ENCODE measurements at regions not wholly inside any gene's neighbourhood (a gene's known extent, or its start where the extent isn't known, plus 50 kb on each side); places are given as distances from the start of the nearest gene placed in this dataset.

DNA sequence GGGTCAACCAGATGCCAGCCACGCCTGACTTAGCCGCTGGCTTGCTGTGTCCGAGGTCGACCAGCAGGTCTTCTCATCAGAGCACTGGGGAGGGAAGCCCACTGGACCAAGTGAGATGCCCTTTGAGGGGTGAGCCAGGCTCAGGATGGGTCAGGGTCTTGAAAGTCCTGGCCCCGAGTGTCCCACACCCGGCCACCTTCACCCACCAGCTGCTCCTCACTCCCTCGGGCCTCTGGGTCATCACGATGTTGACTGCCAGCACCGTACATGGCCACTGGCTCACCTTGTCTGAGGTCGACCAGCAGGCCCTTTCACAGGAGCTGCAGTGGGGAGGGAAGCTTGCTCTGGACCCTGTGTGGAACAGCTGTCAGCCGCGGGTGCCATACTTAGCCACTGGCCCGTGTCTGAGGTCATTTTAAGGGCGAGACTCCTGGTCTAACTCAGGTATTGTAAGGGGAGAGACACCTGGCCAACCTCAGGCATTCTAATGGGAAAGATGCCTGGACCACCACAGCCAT lies 1361.3 kb downstream of the UQCRFS1 start:
- Histone ChIP-seq H3K4me1 (no peaks in the 10 kb centered on the region), H3K4me3 (no peak overlapping the region), H3K27me3 (no peaks in the 10 kb centered on the region), H3K27ac (no peak overlapping the region), H3K9me3 (peaks cover 0 to 62% (median 4%) of the 10 kb centered on the region in 12 donors), H3K36me3 (no peaks in the 10 kb centered on the region)
- no peak for DNase-seq
- no peak for ATAC-seq
- TF ChIP-seq POLR2A (IDR thresholded peaks at IDR 0.05) = no peak
- no peak for TF ChIP-seq CTCF (IDR thresholded peaks at IDR 0.05)
- intact Hi-C loops (cut with DNase I) = no loop called here
- 86 to 92% (median 87%) methylated on average over 5 to 14 of the region's 14 CpGs; no CpG with 5 or more reads in 1 of the 4 donors for WGBS, 4 donors

- H3K27me3 ChIP-seq = no peaks in the 10 kb centered on the region
- H3K27ac ChIP-seq = no peak overlapping the region
- H3K4me3 ChIP-seq = no peak overlapping the region
- peak in 1 of 5 donors; percentile 39 for DNase-seq
- peaks cover 0 to 66% (median 4%) of the 10 kb centered on the region in 12 donors for H3K9me3 ChIP-seq
- H3K36me3 ChIP-seq = no peaks in the 10 kb centered on the region
- 94 to 95% (median 94%) methylated on average over 19 to 30 of the region's 30 CpGs for WGBS, 4 donors
- no peaks in the 10 kb centered on the region for H3K4me1 ChIP-seq
- ATAC-seq = no peak
- TF ChIP-seq CTCF (IDR thresholded peaks at IDR 0.05) (no peak), POLR2A (IDR thresholded peaks at IDR 0.05) (no peak)
- intact Hi-C loops (cut with DNase I) = no loop called here
Measured at GRCh38 chr19:27851002-27851481, 1361.9 kb downstream of the UQCRFS1 start.

- Histone ChIP-seq H3K36me3 (no peaks in the 10 kb centered on the region), H3K27ac (no peak overlapping the region), H3K27me3 (no peaks in the 10 kb centered on the region), H3K4me1 (no peaks in the 10 kb centered on the region), H3K4me3 (no peak overlapping the region), H3K9me3 (peaks cover 0 to 34% (median 0%) of the 10 kb centered on the region in 12 donors)
- intact Hi-C loops (cut with DNase I) = no loop called here
- WGBS, 4 donors = 67 to 83% (median 70%) methylated on average over 5 of the region's 5 CpGs
- no peak for DNase-seq
- ATAC-seq = no peak
- TF ChIP-seq POLR2A (IDR thresholded peaks at IDR 0.05) (no peak), CTCF (IDR thresholded peaks at IDR 0.05) (no peak)
Measured at GRCh38 chr19:27846944-27847343, 1366.0 kb downstream of the UQCRFS1 start.

DNA sequence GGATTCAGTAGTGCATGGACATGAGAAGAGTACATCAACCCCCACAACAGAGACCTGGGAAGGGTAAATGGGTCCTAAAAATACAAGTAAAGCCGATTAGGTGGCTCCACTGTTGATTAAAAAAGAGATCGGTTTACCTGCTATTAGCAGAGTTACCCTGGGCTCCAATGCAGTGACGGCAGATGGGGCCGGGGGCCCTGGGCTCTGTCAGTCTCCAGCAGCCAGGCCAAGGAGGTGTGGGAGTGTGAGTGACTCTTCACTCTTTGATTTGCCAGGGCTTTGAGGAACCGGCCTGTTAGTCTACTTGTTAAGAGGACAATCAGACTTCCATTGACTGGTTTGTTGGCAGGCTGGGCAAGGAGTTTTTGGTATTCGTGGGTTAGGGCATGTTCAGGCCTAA lies 1368.7 kb downstream of the UQCRFS1 start:
- intact Hi-C loops (cut with DNase I) = no loop called here
- no peak overlapping the region for H3K4me3 ChIP-seq
- DNase-seq (no peak), ATAC-seq (no peak)
- H3K27me3 ChIP-seq = no peaks in the 10 kb centered on the region
- WGBS, 4 donors = 72 to 81% (median 76%) methylated on average over 6 of the region's 6 CpGs
- peaks cover 0 to 15% (median 0%) of the 10 kb centered on the region in 12 donors for H3K9me3 ChIP-seq
- no peaks in the 10 kb centered on the region for H3K36me3 ChIP-seq
- H3K27ac ChIP-seq = no peak overlapping the region
- TF ChIP-seq CTCF (IDR thresholded peaks at IDR 0.05) (no peak), POLR2A (IDR thresholded peaks at IDR 0.05) (no peak)
- no peaks in the 10 kb centered on the region for H3K4me1 ChIP-seq

Data from heart left ventricle (tissue), 16 donors.